Fibroblast of lung (primary cell): ENCODE measurements at regions not wholly inside any gene's neighbourhood (a gene's known extent, or its start where the extent isn't known, plus 50 kb on each side); places are given as distances from the start of the nearest gene placed in this dataset.

Source experiments
- DNase-seq, 2 donors: peaks; one replicate each; pipeline versions ENCODE4 v3.0.0 to v3.0.0-alpha.2; 2010; ENCODE audit warnings: low read depth in 2 of 2
- H2AFZ ChIP-seq: 2 replicates; pipeline ENCODE4 v1.5.1; 2012; ENCODE audit warnings: low read length, control low read depth, inconsistent platforms
- H3K27ac ChIP-seq: 2 replicates; pipeline ENCODE4 v1.5.1; 2011; ENCODE audit warnings: low read length, control low read depth; ENCODE audit not compliant: insufficient read depth
- H3K27me3 ChIP-seq: 2 replicates; pipeline ENCODE4 v1.5.1; 2011; ENCODE audit warnings: mild to moderate bottlenecking, low read length; ENCODE audit not compliant: control insufficient read depth, insufficient read depth
- H3K36me3 ChIP-seq: 2 replicates; pipeline ENCODE4 v1.5.1; 2011; ENCODE audit warnings: low read length; ENCODE audit not compliant: control insufficient read depth, insufficient read depth
- H3K4me1 ChIP-seq: 2 replicates; pipeline ENCODE4 v1.5.1; 2011; ENCODE audit warnings: low read length; ENCODE audit not compliant: control insufficient read depth, insufficient read depth; ENCODE audit errors: extremely low read depth
- H3K4me2 ChIP-seq: 2 replicates; pipeline ENCODE4 v1.5.1; 2011; ENCODE audit warnings: low read length, control low read depth; ENCODE audit not compliant: insufficient read depth; ENCODE audit errors: extremely low read depth
- H3K4me3 ChIP-seq, 4 experiments: fragments of 200-600 bp in 1 of 4; sonication (generic) in 1 of 4; replicated peaks in 1 of 4; 2 replicates each; pipeline ENCODE4 v1.5.1; 2011 to 2016; ENCODE audit warnings: low read length in 4 of 4, low read depth in 3 of 4, mild to moderate bottlenecking in 3 of 4, control low read depth in 2 of 4, inconsistent platforms in 1 of 4, mixed read lengths in 1 of 4; ENCODE audit not compliant: insufficient read depth in 1 of 4; ENCODE audit errors: control extremely low read depth in 1 of 4
- H3K79me2 ChIP-seq: 2 replicates; pipeline ENCODE4 v1.5.1; 2012; ENCODE audit warnings: mild to moderate bottlenecking, low read length, inconsistent platforms; ENCODE audit not compliant: control insufficient read depth, insufficient read depth
- H3K9ac ChIP-seq: 2 replicates; pipeline ENCODE4 v1.5.1; 2011; ENCODE audit warnings: mild to moderate bottlenecking, low read length, control low read depth; ENCODE audit not compliant: insufficient read depth
- H3K9me3 ChIP-seq: 2 replicates; pipeline ENCODE4 v1.5.1; 2012; ENCODE audit warnings: low read depth, low read length; ENCODE audit not compliant: control insufficient read depth, insufficient read depth
- H4K20me1 ChIP-seq: 2 replicates; pipeline ENCODE4 v1.5.1; 2011; ENCODE audit warnings: low read length; ENCODE audit not compliant: control insufficient read depth, insufficient read depth; ENCODE audit errors: extremely low read depth
- EZH2 ChIP-seq: IDR thresholded peaks from 2 replicates; pipeline ENCODE4 v1.5.1; 2012; ENCODE audit warnings: low read length, control low read depth, mild to moderate bottlenecking; ENCODE audit errors: missing control alignments
- TF ChIP-seq, protein P1 (sequence below), 2 donors: IDR thresholded peaks in 1 of 2; conservative IDR thresholded peaks in 1 of 2; 1 replicate in 1 of 2; 2 replicates in 1 of 2; pipeline ENCODE4 v1.5.1; 2011 to 2012; ENCODE audit warnings: low read length in 2 of 2, control low read depth in 1 of 2, inconsistent platforms in 1 of 2, low read depth in 1 of 2, mild to moderate bottlenecking in 1 of 2

DNA sequence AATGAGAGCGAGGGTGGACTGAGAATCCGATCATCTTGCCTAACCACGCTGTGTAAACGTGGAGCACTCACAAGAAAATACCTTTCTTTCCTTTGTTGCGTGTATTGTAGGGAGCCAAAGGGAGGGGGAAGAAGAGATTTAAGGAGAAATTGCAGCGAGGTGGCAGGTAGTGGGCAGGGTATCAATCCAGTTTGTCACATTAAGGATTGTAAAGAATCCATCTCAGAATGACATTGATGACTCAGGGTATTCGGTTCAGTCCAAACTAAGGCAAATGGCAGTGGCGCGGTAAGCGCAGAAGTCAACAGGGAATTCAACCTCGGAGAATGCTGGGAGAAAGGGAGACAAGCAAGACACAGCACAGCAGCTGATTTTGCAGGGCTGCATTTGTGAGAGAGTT is 146.2 kb downstream of the ID4 start:
- TF ChIP-seq, protein P1, sequence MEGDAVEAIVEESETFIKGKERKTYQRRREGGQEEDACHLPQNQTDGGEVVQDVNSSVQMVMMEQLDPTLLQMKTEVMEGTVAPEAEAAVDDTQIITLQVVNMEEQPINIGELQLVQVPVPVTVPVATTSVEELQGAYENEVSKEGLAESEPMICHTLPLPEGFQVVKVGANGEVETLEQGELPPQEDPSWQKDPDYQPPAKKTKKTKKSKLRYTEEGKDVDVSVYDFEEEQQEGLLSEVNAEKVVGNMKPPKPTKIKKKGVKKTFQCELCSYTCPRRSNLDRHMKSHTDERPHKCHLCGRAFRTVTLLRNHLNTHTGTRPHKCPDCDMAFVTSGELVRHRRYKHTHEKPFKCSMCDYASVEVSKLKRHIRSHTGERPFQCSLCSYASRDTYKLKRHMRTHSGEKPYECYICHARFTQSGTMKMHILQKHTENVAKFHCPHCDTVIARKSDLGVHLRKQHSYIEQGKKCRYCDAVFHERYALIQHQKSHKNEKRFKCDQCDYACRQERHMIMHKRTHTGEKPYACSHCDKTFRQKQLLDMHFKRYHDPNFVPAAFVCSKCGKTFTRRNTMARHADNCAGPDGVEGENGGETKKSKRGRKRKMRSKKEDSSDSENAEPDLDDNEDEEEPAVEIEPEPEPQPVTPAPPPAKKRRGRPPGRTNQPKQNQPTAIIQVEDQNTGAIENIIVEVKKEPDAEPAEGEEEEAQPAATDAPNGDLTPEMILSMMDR (conservative IDR thresholded peaks at IDR 0.05 in 1 of 2, IDR thresholded peaks at IDR 0.05 in 1 of 2; ENCODE audit: low read depth in 1 of 2, low read length in 2 of 2), result no peak
- no peak for TF ChIP-seq EZH2
- H3K9ac ChIP-seq, result no peak overlapping the region
- H3K9me3 ChIP-seq, result no peaks in the 10 kb centered on the region
- no peak overlapping the region for H3K4me3 ChIP-seq
- no peak overlapping the region for H3K4me2 ChIP-seq
- H2AFZ ChIP-seq, result no peak overlapping the region
- no peaks in the 10 kb centered on the region for H4K20me1 ChIP-seq
- no peaks in the 10 kb centered on the region for H3K79me2 ChIP-seq
- H3K27ac ChIP-seq, result no peak overlapping the region
- H3K27me3 ChIP-seq, result no peaks in the 10 kb centered on the region
- H3K36me3 ChIP-seq, result no peaks in the 10 kb centered on the region
- no peak for DNase-seq
- no peaks in the 10 kb centered on the region for H3K4me1 ChIP-seq

DNA sequence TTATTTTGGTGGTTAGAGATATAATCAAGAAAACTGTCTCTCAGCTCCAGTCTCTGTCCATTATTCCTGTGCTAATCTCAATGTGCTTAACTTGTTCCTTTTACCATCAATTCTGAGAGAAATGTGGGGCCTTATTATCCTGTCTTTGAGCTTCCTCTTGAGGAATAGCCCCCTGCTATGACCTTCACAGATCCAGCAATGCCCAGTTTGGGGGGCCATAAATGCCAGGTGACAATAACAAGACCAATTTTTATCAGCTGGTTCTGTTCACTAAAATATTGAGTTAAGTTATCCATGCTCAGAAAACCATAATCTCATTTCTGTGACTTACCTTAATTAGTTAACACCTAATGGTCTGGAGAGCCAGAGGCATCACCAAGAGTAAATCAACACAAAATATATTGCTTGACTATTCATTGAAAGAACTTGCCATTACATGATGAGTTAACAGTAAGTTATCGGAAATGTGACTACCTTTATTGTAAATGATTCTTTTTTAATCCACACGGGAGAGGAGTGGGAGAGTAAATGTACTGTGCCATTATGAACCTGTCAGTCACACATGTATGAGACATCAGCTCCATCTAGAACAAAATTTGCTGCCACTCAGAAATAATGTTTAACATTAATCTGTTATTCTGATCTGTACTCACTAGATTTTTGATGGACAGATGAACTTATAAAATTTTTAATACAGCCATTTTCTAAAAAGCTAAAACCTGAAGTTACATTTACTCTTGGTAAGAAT is 149.7 kb downstream of the ID4 start:
- Histone ChIP-seq H3K36me3 (no peaks in the 10 kb centered on the region), H3K4me2 (no peak overlapping the region), H2AFZ (no peak overlapping the region), H3K79me2 (no peaks in the 10 kb centered on the region), H3K27me3 (no peaks in the 10 kb centered on the region), H3K9me3 (no peaks in the 10 kb centered on the region), H4K20me1 (no peaks in the 10 kb centered on the region), H3K4me1 (no peaks in the 10 kb centered on the region), H3K4me3 (no peak overlapping the region), H3K27ac (no peak overlapping the region), H3K9ac (no peak overlapping the region)
- TF ChIP-seq, protein P1 (conservative IDR thresholded peaks at IDR 0.05 in 1 of 2, IDR thresholded peaks at IDR 0.05 in 1 of 2; ENCODE audit: low read depth in 1 of 2, low read length in 2 of 2), result no peak
- TF ChIP-seq EZH2, result no peak
- no peak for DNase-seq

DNA sequence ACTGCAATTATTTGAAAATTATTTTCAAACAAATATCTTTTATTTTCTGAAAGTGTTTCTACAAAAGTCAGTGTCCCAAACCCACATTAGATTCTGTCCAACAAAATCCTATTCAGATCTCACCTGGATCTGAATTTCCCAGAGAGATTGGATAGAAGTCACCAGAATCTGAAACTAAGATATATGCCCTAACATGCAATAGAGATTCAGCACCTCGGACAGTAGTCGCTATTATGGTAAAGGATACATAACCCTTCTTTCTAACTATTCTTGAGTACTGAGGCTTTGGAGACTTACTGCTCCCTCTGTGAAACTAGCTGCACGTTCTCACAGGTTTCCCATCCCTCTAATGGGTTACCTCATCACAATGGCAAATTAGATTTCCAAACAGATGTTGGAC is 151.4 kb downstream of the ID4 start:
- DNase-seq, result peak; percentile 10 to 17
- H3K9ac ChIP-seq, result no peak overlapping the region
- no peak overlapping the region for H3K4me2 ChIP-seq
- H3K27me3 ChIP-seq, result no peaks in the 10 kb centered on the region
- no peaks in the 10 kb centered on the region for H3K36me3 ChIP-seq
- H4K20me1 ChIP-seq, result no peaks in the 10 kb centered on the region
- H3K4me1 ChIP-seq, result no peaks in the 10 kb centered on the region
- H3K4me3 ChIP-seq, result no peak overlapping the region
- no peak overlapping the region for H2AFZ ChIP-seq
- no peak overlapping the region for H3K27ac ChIP-seq
- H3K79me2 ChIP-seq, result no peaks in the 10 kb centered on the region
- no peaks in the 10 kb centered on the region for H3K9me3 ChIP-seq
- TF ChIP-seq EZH2, result no peak
- TF ChIP-seq, protein P1 (conservative IDR thresholded peaks at IDR 0.05 in 1 of 2, IDR thresholded peaks at IDR 0.05 in 1 of 2; ENCODE audit: low read depth in 1 of 2, low read length in 2 of 2), result no peak
